ENCODE measurements at regions not wholly inside any gene's neighbourhood (a gene's known extent, or its start where the extent isn't known, plus 50 kb on each side); places are given as distances from the start of the nearest gene placed in this dataset.

GRCh38 chr7:46168231-46168630 is 247.2 kb upstream of the IGFBP3 start:
- Histone ChIP-seq H3K36me3 (ENCODE audit: insufficient read depth, low read length) (no peaks in the 10 kb centered on the region), H4K20me1 (ENCODE audit: insufficient read depth, low read length) (no peaks in the 10 kb centered on the region), H3K27ac (ENCODE audit: low read depth, low read length, poor library complexity, severe bottlenecking) (no peak overlapping the region), H3K4me2 (ENCODE audit: low read length) (no peak overlapping the region), H3K9me3 (ENCODE audit: low read length) (no peaks in the 10 kb centered on the region), H3K79me2 (ENCODE audit: insufficient read depth, low read depth, low read length) (no peaks in the 10 kb centered on the region), H3K4me3 (ENCODE audit: low read depth, low read length, poor library complexity, severe bottlenecking) (no peak overlapping the region), H3K9me2 (ENCODE audit: insufficient read depth, low read length) (no peaks in the 10 kb centered on the region), H3K4me1 (ENCODE audit: insufficient read depth, low read length, poor library complexity, severe bottlenecking) (no peaks in the 10 kb centered on the region), H2AFZ (ENCODE audit: low read length) (no peak overlapping the region)
- DNase-seq (ENCODE audit: low spot score), result no peak
- CTCF ChIA-PET (ENCODE audit: unreplicated experiment), result interaction anchor here (0.6 kb wide), 1 partner anchor 278 kb away, joined by 3 read pairs; no protein-coding TSS in a partner anchor
- no peak for TF ChIP-seq CTCF (conservative IDR thresholded peaks at IDR 0.05; ENCODE audit: low read length)
- TF ChIP-seq EZH2phosphoT487 (IDR thresholded peaks at IDR 0.05; ENCODE audit: borderline replicate concordance, low read depth, low read length), result no peak
- POLR2A ChIA-PET, result no interaction called here
- intact Hi-C loops (cut with micrococcal nuclease; ENCODE audit: unreplicated experiment), result no loop called here
- no TSS peak for BruUV-seq (replicated peaks)

- Histone ChIP-seq H3K36me3 (ENCODE audit: insufficient read depth, low read length) (no peaks in the 10 kb centered on the region), H3K4me1 (ENCODE audit: insufficient read depth, low read length, poor library complexity, severe bottlenecking) (no peaks in the 10 kb centered on the region), H3K27ac (ENCODE audit: low read depth, low read length, poor library complexity, severe bottlenecking) (no peak overlapping the region), H3K4me2 (ENCODE audit: low read length) (no peak overlapping the region), H2AFZ (ENCODE audit: low read length) (no peak overlapping the region), H3K79me2 (ENCODE audit: insufficient read depth, low read depth, low read length) (no peaks in the 10 kb centered on the region), H4K20me1 (ENCODE audit: insufficient read depth, low read length) (no peaks in the 10 kb centered on the region), H3K4me3 (ENCODE audit: low read depth, low read length, poor library complexity, severe bottlenecking) (no peak overlapping the region), H3K9me2 (ENCODE audit: insufficient read depth, low read length) (no peaks in the 10 kb centered on the region), H3K9me3 (ENCODE audit: low read length) (no peaks in the 10 kb centered on the region)
- BruUV-seq (replicated peaks), result no TSS peak
- ChIA-PET CTCF (ENCODE audit: unreplicated experiment) (no interaction called here), POLR2A (no interaction called here)
- TF ChIP-seq CTCF (conservative IDR thresholded peaks at IDR 0.05; ENCODE audit: low read length) (no peak), EZH2phosphoT487 (IDR thresholded peaks at IDR 0.05; ENCODE audit: borderline replicate concordance, low read depth, low read length) (no peak)
- intact Hi-C loops (cut with micrococcal nuclease; ENCODE audit: unreplicated experiment), result no loop called here
- DNase-seq (ENCODE audit: low spot score), result no peak
Measured at GRCh38 chr7:46165276-46165675, 244.2 kb upstream of the IGFBP3 start.

- H2AFZ ChIP-seq (ENCODE audit: low read length), result no peak overlapping the region
- no peaks in the 10 kb centered on the region for H3K9me3 ChIP-seq (ENCODE audit: low read length)
- no peaks in the 10 kb centered on the region for H4K20me1 ChIP-seq (ENCODE audit: insufficient read depth, low read length)
- H3K9me2 ChIP-seq (ENCODE audit: insufficient read depth, low read length), result no peaks in the 10 kb centered on the region
- no peak overlapping the region for H3K4me3 ChIP-seq (ENCODE audit: low read depth, low read length, poor library complexity, severe bottlenecking)
- ChIA-PET CTCF (ENCODE audit: unreplicated experiment) (no interaction called here), POLR2A (no interaction called here)
- intact Hi-C loops (cut with micrococcal nuclease; ENCODE audit: unreplicated experiment), result no loop called here
- BruUV-seq (replicated peaks), result no TSS peak
- H3K4me1 ChIP-seq (ENCODE audit: insufficient read depth, low read length, poor library complexity, severe bottlenecking), result no peaks in the 10 kb centered on the region
- TF ChIP-seq CTCF (conservative IDR thresholded peaks at IDR 0.05; ENCODE audit: low read length) (no peak), EZH2phosphoT487 (IDR thresholded peaks at IDR 0.05; ENCODE audit: borderline replicate concordance, low read depth, low read length) (no peak)
- no peaks in the 10 kb centered on the region for H3K36me3 ChIP-seq (ENCODE audit: insufficient read depth, low read length)
- H3K4me2 ChIP-seq (ENCODE audit: low read length), result no peak overlapping the region
- no peak for DNase-seq (ENCODE audit: low spot score)
- H3K79me2 ChIP-seq (ENCODE audit: insufficient read depth, low read depth, low read length), result no peaks in the 10 kb centered on the region
- no peak overlapping the region for H3K27ac ChIP-seq (ENCODE audit: low read depth, low read length, poor library complexity, severe bottlenecking)
Measured at GRCh38 chr7:46164629-46165028, 243.6 kb upstream of the IGFBP3 start.
